HG03135 (cell line): ENCODE measurements at regions not wholly inside any gene's neighbourhood (a gene's known extent, or its start where the extent isn't known, plus 50 kb on each side); places are given as distances from the start of the nearest gene placed in this dataset.

Source experiments
- ATAC-seq: cut with Tn5 transposase; IDR thresholded peaks from one replicate; pipeline ENCODE4 v1.9.1; 2021; ENCODE audit warnings: mild to moderate bottlenecking, moderate library complexity; ENCODE audit not compliant: unreplicated experiment

DNA sequence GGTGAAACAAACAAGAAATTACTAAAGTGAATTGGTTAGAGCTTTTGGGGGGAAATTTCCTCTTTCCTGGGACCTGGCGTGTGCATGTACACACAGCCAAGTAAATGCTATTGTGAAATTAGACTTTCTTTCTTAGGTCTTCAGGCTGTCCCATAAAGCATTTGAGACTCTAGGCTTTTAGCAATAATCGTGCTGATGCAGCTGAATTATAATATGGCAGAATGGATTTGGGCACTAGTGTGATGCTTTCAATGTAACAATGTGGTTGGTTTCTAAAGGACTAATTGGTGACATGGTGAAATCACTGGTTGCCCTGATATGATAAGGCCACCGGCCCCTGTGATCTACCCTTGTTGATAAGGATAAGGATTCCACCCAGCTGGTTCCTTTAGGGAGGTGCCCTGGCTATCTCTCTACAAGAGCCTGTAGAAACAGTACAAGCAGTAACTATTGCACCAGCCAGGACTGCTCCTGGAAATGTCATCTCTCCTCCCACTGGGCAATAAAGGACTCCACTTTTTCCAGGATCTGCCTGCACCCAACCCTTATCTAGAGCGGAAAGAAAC lies 164.1 kb downstream of the TFAP2A start:
- ATAC-seq: no peak

DNA sequence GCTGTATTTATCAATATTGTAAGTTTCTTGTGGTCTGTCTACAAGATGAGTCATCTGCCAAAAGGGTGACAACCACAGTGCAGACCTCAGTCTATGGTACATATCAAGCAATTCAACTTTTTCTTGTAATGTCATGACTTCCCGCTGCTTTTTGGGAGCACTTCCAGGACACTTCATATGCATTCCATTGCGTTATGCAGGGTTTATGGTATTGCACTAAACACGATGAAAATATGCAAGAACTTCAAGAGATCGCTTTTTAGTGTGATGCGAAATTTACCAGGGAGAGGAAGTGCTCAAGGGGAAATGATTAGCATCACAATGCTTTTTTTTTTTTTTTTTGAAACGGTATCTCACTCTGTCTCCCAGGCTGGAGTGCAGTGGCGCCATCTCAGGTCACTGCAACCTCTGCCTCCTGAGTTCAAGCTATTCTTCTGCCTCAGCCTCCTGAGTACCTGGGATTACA lies 166.5 kb downstream of the TFAP2A start:
- ATAC-seq: no peak

- no peak for ATAC-seq
Observed at GRCh38 chr6:10237298-10238038, 177.4 kb downstream of the TFAP2A start.

GRCh38 chr6:10235344-10235743 lies 179.5 kb downstream of the TFAP2A start:
- no peak for ATAC-seq

DNA sequence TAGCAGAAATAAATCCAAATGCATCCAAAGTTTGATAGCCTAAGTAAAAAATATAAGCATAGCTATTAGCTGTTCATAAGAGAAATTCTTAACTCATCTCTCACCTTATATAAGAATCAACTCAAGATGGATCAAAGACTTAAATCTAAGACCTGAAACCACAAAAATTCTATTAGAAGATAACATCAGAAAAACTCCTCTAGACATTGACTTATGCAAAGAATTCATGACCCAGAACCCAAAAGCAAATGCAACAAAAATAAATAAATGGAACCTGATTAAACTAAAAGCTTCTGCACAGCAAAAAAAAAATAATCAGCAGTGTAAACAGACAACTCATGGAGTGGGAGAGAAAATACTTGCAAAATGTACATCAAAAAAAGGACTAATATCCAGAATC lies 184.3 kb downstream of the TFAP2A start:
- ATAC-seq: no peak

GRCh38 chr6:10223841-10224240 lies 191.0 kb downstream of the TFAP2A start:
- no peak for ATAC-seq

DNA sequence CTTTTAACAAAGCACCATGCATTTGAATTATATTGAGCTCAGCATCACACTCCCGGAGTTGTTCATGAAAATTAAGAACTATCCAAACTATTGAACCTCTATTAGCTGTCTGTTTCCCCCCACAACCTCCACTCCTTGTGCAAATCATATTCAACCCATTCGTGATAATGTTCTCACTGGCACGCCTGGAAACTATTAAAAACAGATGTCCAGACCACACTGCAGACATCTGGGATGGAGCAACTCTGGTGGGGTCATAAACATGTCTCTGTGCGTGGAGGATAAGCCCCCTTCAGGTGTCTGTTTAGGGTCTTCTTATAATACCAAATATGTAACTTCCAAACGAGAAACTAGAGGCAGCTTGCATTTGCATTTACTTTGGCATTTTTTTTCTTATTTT lies 193.7 kb downstream of the TFAP2A start:
- no peak for ATAC-seq

DNA sequence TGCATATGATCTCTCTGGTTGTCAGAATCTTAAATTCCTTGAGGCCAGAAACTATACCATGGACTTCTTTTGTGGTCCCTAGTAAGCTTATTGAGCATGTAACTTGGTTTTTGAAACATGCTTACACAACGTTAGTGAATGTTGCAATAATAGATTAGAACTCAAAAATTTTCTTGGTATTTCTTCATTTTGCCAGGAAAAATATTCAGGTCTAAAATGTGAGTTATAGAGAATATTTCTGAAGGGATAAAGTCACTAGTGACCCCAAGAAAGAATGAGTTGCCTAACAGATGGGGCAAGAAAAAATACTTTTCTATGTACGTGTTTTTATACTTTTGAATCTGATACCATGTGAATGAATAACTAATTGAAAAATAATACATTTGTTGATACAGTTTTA lies 195.4 kb downstream of the TFAP2A start:
- no peak for ATAC-seq

DNA sequence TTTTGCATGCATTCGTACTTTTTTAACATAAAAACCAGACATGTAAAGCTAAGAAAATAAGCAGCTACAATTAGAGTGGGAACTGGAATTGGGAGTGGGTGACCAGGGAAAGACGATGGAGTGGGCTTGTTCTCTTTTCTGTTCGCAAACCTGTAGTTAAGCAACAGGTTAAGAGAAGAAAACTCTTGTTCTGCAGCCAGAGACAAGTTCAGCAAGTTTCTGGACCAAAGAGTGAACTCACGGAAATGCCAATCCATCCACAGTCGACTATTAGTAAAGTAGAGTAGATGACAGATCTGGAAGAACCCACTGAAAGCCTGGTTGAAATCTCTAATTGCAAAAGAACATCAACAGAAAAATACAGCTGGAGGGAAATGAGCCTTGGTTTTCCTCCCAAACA lies 197.8 kb downstream of the TFAP2A start:
- ATAC-seq: no peak

DNA sequence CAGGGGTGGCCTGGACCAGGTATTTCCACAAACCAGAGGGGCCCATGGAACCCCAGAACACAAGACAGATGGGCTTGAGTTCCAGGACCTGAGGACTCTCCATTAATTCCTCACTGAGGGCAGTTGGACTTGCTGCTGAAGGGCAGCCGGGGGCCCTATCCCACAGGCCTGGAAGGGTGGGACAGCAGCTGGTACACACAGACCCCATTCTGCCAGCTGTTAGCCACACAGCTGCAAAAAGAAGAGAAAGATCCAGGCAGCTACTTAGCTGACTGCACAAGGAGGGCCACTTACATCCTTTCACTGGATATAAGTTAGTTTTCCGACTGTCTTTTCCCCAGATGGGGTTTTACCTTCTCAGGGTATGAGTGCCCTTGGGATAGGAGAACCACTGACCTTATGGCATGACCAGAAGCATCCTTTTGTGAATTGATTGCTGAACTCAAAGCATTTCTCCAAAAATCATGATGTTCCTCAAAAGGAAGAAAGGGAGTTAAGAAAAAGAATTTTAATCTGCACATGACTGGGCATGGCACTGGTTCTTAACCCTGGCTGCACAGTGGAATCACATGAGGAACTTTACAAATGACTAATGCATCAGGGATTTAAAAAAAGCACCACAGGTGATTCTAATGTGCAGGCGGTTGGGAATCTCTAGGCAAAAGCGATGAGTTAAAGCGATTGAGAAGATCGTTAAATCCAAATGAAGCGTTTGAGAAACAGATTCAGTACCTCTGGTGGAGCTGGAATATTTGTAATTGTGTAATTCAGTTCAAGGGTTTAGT lies 199.4 kb downstream of the TFAP2A start:
- ATAC-seq: no peak

- no peak for ATAC-seq
Observed at GRCh38 chr6:10210052-10210451, 204.8 kb downstream of the TFAP2A start.

DNA sequence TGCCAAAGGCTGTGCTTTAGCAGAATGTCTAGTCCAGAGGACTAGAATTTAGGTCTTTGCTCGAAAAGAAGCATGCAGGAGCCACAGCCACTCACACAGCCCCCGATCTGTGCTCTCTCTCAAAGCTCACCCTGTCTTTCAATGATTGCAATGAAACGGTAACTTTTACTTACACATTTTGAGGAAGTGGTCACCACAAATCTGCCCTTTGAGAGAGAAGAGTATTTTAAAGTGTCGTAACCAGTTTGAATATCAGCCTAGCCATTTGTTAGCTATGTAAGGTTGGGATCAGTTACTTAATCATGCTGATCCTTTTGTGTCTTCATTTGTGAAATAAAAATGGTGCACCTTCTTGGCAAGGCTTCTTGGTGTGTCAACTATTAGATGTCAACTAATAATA lies 209.0 kb downstream of the TFAP2A start:
- no peak for ATAC-seq

DNA sequence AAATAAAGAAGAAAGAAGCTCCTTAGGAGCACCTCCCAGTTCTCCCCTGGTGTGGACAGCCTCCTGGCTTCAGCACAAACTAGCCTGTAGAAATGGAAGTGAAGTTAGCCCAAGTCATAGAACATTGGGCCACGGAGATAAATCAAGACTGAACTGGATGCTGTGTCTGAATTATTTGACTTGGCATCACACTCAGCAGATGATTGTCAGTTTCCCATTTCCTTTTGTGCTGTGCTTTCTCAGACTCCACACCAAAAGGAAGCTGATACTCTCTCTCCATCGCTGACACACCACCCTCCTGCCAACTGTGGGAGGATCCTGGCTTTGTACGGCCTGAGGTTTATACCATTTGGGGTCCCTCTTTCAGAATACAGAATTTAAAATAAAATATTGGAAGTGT lies 209.8 kb downstream of the TFAP2A start:
- ATAC-seq: no peak

DNA sequence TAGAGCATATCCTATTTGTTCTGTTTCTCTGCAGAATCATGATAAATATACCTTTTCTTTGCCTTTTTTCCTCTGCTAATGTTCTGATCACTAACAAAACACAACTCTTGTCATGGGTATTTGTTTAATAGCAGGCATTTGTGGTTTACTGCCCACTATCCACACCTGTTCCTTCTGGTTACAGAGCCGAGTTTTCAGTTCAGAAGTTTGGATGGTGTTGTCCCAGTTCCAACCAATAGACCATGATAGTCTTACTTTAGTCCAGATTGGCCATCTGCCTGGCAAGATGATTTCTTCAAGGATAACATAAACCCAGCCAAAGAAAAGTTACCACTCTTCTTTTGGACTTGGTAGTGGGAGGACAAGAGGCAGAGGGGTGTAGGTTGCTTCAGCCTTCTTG lies 211.2 kb downstream of the TFAP2A start:
- ATAC-seq: no peak

- no peak for ATAC-seq
Observed at GRCh38 chr6:10202581-10202980, 212.3 kb downstream of the TFAP2A start.

DNA sequence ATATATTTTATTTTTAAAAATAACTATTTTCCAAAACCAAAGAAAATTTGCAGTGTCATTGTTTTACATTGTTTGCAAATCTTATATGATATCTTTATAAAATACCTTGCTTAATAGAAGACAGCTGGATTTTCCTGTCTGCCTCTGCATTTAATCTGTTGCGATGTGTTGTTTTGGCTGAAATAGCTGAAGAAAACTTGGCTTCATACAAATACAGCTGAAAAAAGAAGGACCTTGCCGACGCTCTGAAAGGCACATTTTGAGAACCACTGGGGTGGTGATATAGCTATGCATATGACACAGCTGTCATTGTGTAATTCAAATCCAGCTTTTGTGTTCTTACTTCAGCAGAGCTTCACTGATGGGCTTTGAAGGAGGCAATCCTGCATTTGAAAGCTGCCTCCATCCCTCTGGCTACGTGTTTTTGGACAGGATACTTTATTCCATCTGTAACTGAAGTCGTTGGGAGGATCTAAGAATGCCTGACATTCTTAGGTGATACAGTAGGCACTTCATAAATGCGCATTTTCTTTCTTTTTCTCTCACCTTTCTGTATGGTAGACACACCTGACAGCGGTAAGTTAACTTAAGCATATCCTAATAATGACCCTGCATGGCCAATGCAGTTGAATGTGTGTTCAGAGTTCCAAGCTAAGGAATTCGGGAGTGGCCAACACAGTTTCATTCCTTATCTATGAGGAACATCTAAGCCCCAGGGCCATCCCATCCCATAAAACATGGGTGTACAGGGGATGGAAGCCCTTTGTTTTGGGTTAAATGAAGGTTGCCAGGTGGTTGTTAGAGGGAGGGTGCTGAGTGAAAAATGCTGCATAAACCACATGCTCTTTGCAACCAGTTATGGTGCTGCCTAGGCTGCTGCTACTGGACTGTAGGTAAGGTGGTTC lies 213.0 kb downstream of the TFAP2A start:
- ATAC-seq: no peak

GRCh38 chr6:10196090-10196489 lies 218.8 kb downstream of the TFAP2A start:
- no peak for ATAC-seq

DNA sequence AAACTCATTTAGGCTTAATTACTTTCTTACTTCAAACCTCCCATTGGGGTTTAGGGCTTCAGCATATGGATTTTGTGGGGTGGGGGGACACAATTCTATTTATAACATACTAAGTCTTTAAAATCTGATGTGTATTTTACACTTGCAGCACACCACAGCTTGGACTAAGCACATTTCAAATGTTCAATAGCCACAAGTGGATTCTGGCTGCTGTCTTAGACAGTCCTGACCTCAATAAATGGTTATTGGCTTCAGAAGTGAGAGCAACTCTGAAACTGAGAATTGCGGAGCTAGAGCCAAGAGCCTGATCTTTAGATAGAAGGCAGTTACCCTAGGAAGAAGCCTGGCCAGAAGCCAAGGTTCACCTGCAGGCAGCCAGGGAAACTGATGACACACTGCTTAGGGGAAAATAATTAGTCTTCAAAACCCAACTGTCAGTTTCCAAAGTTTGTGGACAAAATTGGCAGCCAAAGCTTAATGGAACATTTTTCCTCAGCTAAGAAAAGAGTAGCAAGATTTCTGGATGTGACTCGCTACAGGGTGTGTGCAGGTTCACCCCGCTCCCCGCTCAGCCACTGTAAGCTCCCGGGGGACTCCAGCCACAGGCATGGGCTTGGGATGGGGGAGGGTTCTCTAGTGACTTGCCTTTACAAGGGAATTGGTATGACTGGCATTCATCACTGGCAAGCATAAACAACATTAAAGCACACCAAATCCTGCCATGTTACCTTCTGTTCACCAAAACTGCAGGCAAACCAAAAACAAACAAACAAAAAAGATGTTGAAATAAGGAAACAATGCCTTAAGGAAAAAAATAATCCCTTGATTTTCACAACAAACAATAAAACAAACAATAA lies 219.8 kb downstream of the TFAP2A start:
- no peak for ATAC-seq

DNA sequence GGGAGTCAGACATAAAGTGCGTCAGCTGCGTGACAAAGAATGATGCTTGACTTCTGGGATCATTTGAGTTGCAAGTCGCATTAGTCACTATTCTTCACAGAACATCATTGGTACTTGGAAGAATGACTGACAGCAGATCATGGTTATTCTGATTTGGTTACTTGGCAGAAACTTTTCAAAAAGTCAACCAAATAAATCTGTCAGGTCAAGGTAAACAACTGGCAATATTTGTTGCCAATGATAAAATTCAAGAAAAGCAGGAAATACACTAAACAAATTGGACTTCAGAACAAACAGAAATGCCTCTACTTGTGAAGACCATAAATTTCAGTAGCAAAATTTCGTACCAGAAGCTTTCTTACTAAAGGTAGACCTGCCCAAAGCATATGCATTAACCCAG lies 221.6 kb downstream of the TFAP2A start:
- no peak for ATAC-seq

GRCh38 chr6:10190042-10190441 lies 224.8 kb downstream of the TFAP2A start:
- no peak for ATAC-seq
